GM23338 (cell line): ENCODE measurements at regions not wholly inside any gene's neighbourhood (a gene's known extent, or its start where the extent isn't known, plus 50 kb on each side); places are given as distances from the start of the nearest gene placed in this dataset.

Experiments
- ATAC-seq: fragments of 200-7000 bp; cut with Tn5 transposase; 3 replicates; pipeline ENCODE4 v1.9.1; 2020
- DNase-seq: peaks from one replicate; pipeline ENCODE4 v3.0.0-alpha.2; 2015; ENCODE audit warnings: low spot score
- H2AFZ ChIP-seq: fragments of 200-600 bp; sonication (generic); 2 replicates; pipeline ENCODE4 v1.8.0; 2016; ENCODE audit warnings: antibody characterized with exemption, mild to moderate bottlenecking, moderate library complexity
- H3F3A ChIP-seq: fragments of 200-600 bp; sonication (generic); replicated peaks from 2 replicates; pipeline ENCODE4 v1.8.0; 2017; ENCODE audit warnings: antibody characterized with exemption, mixed run types, low read depth
- H3K27ac ChIP-seq: fragments of 200-600 bp; sonication (generic); 2 replicates; pipeline ENCODE4 v1.6.1; 2016; ENCODE audit warnings: low read depth
- H3K27me3 ChIP-seq: fragments of 200-600 bp; sonication (generic); 2 replicates; pipeline ENCODE4 v1.8.0; 2016; ENCODE audit warnings: mild to moderate bottlenecking, mixed run types, moderate library complexity; ENCODE audit not compliant: insufficient read depth
- H3K36me3 ChIP-seq: fragments of 200-600 bp; sonication (generic); 2 replicates; pipeline ENCODE4 v1.8.0; 2016; ENCODE audit warnings: mild to moderate bottlenecking; ENCODE audit not compliant: insufficient read depth
- H3K4me1 ChIP-seq: fragments of 200-600 bp; sonication (generic); 2 replicates; pipeline ENCODE4 v1.8.0; 2016; ENCODE audit warnings: mild to moderate bottlenecking, moderate library complexity; ENCODE audit not compliant: insufficient read depth
- H3K4me2 ChIP-seq: fragments of 200-600 bp; sonication (generic); 2 replicates; pipeline ENCODE4 v1.7.1; 2017; ENCODE audit warnings: mixed run types
- H3K4me3 ChIP-seq: fragments of 200-600 bp; sonication (generic); 2 replicates; pipeline ENCODE4 v1.6.1; 2016; ENCODE audit warnings: mixed run types
- H3K79me2 ChIP-seq: fragments of 200-600 bp; sonication (generic); replicated peaks from 2 replicates; pipeline ENCODE4 v1.8.0; 2017; ENCODE audit warnings: mild to moderate bottlenecking; ENCODE audit not compliant: insufficient read depth
- H3K9me2 ChIP-seq: fragments of 200-600 bp; sonication (generic); 2 replicates; pipeline ENCODE4 v1.8.0; 2017; ENCODE audit not compliant: insufficient read depth
- H4K20me1 ChIP-seq: fragments of 200-600 bp; sonication (generic); replicated peaks from 2 replicates; pipeline ENCODE4 v1.8.0; 2017; ENCODE audit warnings: mild to moderate bottlenecking; ENCODE audit not compliant: insufficient read depth
- H3K27ac Mint-ChIP-seq: 2 replicates; pipeline ENCODE4 v1.8.0; 2020; ENCODE audit warnings: inconsistent platforms, mild to moderate bottlenecking, moderate library complexity, mixed read lengths
- H3K27me3 Mint-ChIP-seq: 3 replicates; pipeline ENCODE4 v1.8.0; 2022; ENCODE audit warnings: low read depth, mild to moderate bottlenecking, moderate library complexity, mixed read lengths, inconsistent platforms; ENCODE audit not compliant: insufficient read depth, poor library complexity
- H3K36me3 Mint-ChIP-seq: 3 replicates; pipeline ENCODE4 v1.8.0; 2021; ENCODE audit warnings: low read depth, mild to moderate bottlenecking, inconsistent platforms, moderate library complexity, mixed read lengths
- H3K4me1 Mint-ChIP-seq: 3 replicates; pipeline ENCODE4 v1.8.0; 2020; ENCODE audit warnings: mild to moderate bottlenecking, inconsistent platforms, mixed read lengths
- H3K4me3 Mint-ChIP-seq: 3 replicates; pipeline ENCODE4 v1.8.0; 2021; ENCODE audit warnings: moderate library complexity, mild to moderate bottlenecking, inconsistent platforms, mixed read lengths
- H3K9me3 Mint-ChIP-seq: 3 replicates; pipeline ENCODE4 v1.8.0; 2020; ENCODE audit warnings: moderate library complexity, mild to moderate bottlenecking, inconsistent platforms, mixed read lengths
- CREB1 ChIP-seq: fragments of 250-450 bp; sonication (Bioruptor Pico); IDR thresholded peaks from 2 replicates; pipeline ENCODE4 v1.5.0; 2020; ENCODE audit warnings: low read depth, mild to moderate bottlenecking, moderate library complexity
- EZH2 ChIP-seq: fragments of 200-600 bp; sonication (generic); IDR thresholded peaks from one replicate; pipeline ENCODE4 v1.8.0; 2017; ENCODE audit warnings: antibody characterized with exemption, mild to moderate bottlenecking, low read depth; ENCODE audit not compliant: unreplicated experiment
- EZH2phosphoT487 ChIP-seq: fragments of 200-600 bp; sonication (generic); IDR thresholded peaks from one replicate; pipeline ENCODE4 v1.8.1; 2018; ENCODE audit warnings: antibody characterized with exemption; ENCODE audit not compliant: unreplicated experiment
- JUNB ChIP-seq: IDR thresholded peaks from one replicate; pipeline ENCODE4 v1.6.1; 2016; ENCODE audit warnings: antibody characterized with exemption; ENCODE audit not compliant: unreplicated experiment
- NANOG ChIP-seq: IDR thresholded peaks from 2 replicates; pipeline ENCODE4 v1.6.1; 2016; ENCODE audit warnings: antibody characterized with exemption, borderline replicate concordance
- POLR2AphosphoS5 ChIP-seq: IDR thresholded peaks from 2 replicates; pipeline ENCODE4 v1.6.1; 2016; ENCODE audit warnings: antibody characterized with exemption, low read depth
- STAT1 ChIP-seq: IDR thresholded peaks from one replicate; pipeline ENCODE4 v1.6.1; 2016; ENCODE audit warnings: antibody characterized with exemption; ENCODE audit not compliant: unreplicated experiment
- ZNF114 ChIP-seq: fragments of 250-450 bp; sonication (Bioruptor Pico); IDR thresholded peaks from 2 replicates; pipeline ENCODE4 v1.5.0; 2020; ENCODE audit warnings: mild to moderate bottlenecking, moderate library complexity
- ZNF331 ChIP-seq: fragments of 250-450 bp; sonication (Bioruptor Pico); IDR thresholded peaks from 2 replicates; pipeline ENCODE4 v1.5.0; 2020; ENCODE audit warnings: low read depth, mild to moderate bottlenecking, moderate library complexity
- TF ChIP-seq, protein P1 (sequence below): fragments of 250-450 bp; sonication (Bioruptor Pico); IDR thresholded peaks from 2 replicates; pipeline ENCODE4 v1.5.0; 2020; ENCODE audit warnings: mild to moderate bottlenecking, moderate library complexity
- TF ChIP-seq, protein P2 (sequence below), 2 experiments: fragments of 200-600 bp in 1 of 2; sonication (generic) in 1 of 2; conservative IDR thresholded peaks; 2 replicates each; pipeline versions ENCODE4 v1.5.1 to v1.6.1; 2016 to 2017; ENCODE audit warnings: antibody characterized with exemption in 2 of 2, low read depth in 2 of 2, mild to moderate bottlenecking in 2 of 2, moderate library complexity in 1 of 2
- TF ChIP-seq, protein P3 (sequence below): IDR thresholded peaks from one replicate; pipeline ENCODE4 v1.6.1; 2018; ENCODE audit warnings: antibody characterized with exemption; ENCODE audit not compliant: unreplicated experiment
- TF ChIP-seq, protein P4 (sequence below): IDR thresholded peaks from 2 replicates; pipeline ENCODE4 v1.6.1; 2016; ENCODE audit warnings: antibody characterized with exemption

DNA sequence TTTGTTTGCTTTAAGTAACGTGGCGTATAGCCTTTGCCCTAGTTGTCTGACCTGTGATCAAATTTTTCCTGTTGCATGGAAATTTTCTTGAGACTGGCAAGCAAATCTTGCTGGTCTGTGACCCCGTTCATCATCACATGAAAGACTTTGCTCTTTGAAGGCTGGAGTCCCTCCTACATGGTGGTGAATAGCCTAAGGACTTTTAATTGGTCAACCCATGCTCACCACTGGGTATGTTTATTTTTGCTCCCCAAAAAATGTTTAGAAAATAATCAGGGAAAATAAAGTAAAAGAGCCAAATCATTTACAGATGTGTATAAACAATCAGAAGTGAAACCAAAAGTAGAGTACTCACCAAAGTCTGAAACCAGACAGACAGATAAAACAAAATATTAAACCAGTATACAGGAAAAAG, 1075.3 kb upstream of the ALCAM start (continued):
- TF ChIP-seq, protein P1, sequence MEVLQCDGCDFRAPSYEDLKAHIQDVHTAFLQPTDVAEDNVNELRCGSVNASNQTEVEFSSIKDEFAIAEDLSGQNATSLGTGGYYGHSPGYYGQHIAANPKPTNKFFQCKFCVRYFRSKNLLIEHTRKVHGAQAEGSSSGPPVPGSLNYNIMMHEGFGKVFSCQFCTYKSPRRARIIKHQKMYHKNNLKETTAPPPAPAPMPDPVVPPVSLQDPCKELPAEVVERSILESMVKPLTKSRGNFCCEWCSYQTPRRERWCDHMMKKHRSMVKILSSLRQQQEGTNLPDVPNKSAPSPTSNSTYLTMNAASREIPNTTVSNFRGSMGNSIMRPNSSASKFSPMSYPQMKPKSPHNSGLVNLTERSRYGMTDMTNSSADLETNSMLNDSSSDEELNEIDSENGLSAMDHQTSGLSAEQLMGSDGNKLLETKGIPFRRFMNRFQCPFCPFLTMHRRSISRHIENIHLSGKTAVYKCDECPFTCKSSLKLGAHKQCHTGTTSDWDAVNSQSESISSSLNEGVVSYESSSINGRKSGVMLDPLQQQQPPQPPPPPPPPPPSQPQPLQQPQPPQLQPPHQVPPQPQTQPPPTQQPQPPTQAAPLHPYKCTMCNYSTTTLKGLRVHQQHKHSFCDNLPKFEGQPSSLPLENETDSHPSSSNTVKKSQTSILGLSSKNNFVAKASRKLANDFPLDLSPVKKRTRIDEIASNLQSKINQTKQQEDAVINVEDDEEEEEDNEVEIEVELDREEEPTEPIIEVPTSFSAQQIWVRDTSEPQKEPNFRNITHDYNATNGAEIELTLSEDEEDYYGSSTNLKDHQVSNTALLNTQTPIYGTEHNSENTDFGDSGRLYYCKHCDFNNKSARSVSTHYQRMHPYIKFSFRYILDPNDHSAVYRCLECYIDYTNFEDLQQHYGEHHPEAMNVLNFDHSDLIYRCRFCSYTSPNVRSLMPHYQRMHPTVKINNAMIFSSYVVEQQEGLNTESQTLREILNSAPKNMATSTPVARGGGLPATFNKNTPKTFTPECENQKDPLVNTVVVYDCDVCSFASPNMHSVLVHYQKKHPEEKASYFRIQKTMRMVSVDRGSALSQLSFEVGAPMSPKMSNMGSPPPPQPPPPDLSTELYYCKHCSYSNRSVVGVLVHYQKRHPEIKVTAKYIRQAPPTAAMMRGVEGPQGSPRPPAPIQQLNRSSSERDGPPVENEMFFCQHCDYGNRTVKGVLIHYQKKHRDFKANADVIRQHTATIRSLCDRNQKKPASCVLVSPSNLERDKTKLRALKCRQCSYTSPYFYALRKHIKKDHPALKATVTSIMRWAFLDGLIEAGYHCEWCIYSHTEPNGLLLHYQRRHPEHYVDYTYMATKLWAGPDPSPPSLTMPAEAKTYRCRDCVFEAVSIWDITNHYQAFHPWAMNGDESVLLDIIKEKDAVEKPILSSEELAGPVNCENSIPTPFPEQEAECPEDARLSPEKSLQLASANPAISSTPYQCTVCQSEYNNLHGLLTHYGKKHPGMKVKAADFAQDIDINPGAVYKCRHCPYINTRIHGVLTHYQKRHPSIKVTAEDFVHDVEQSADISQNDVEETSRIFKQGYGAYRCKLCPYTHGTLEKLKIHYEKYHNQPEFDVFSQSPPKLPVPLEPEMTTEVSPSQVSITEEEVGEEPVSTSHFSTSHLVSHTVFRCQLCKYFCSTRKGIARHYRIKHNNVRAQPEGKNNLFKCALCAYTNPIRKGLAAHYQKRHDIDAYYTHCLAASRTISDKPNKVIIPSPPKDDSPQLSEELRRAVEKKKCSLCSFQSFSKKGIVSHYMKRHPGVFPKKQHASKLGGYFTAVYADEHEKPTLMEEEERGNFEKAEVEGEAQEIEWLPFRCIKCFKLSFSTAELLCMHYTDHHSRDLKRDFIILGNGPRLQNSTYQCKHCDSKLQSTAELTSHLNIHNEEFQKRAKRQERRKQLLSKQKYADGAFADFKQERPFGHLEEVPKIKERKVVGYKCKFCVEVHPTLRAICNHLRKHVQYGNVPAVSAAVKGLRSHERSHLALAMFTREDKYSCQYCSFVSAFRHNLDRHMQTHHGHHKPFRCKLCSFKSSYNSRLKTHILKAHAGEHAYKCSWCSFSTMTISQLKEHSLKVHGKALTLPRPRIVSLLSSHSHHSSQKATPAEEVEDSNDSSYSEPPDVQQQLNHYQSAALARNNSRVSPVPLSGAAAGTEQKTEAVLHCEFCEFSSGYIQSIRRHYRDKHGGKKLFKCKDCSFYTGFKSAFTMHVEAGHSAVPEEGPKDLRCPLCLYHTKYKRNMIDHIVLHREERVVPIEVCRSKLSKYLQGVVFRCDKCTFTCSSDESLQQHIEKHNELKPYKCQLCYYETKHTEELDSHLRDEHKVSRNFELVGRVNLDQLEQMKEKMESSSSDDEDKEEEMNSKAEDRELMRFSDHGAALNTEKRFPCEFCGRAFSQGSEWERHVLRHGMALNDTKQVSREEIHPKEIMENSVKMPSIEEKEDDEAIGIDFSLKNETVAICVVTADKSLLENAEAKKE = no peak
- TF ChIP-seq NANOG = no peak
- TF ChIP-seq EZH2phosphoT487 = no peak
- TF ChIP-seq, protein P2, sequence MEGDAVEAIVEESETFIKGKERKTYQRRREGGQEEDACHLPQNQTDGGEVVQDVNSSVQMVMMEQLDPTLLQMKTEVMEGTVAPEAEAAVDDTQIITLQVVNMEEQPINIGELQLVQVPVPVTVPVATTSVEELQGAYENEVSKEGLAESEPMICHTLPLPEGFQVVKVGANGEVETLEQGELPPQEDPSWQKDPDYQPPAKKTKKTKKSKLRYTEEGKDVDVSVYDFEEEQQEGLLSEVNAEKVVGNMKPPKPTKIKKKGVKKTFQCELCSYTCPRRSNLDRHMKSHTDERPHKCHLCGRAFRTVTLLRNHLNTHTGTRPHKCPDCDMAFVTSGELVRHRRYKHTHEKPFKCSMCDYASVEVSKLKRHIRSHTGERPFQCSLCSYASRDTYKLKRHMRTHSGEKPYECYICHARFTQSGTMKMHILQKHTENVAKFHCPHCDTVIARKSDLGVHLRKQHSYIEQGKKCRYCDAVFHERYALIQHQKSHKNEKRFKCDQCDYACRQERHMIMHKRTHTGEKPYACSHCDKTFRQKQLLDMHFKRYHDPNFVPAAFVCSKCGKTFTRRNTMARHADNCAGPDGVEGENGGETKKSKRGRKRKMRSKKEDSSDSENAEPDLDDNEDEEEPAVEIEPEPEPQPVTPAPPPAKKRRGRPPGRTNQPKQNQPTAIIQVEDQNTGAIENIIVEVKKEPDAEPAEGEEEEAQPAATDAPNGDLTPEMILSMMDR (conservative IDR thresholded peaks at IDR 0.05; ENCODE audit: low read depth in 2 of 2) = no peak
- TF ChIP-seq JUNB = no peak
- TF ChIP-seq STAT1 = no peak

DNA sequence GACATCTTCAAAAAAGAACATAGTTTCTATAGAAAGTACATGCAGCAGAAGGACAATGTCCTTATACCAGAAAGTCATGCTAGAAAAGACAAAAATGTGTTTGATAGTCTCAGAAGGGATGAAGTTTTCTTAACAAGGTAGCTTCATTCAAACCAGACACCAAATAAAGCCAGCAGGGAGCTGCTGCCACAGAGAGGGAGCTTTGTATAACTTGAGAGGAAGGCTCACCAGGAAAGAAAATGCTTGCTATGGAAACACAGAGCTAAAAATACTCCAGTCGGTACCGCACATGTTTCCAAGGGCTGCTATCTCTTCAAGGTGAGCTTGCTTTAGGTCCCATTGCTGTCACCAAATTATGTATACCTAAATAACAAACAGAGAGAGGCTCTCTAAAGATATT, 1074.8 kb upstream of the ALCAM start:
- no peak for DNase-seq
- Histone ChIP-seq H3K27ac (no peak overlapping the region), H3K79me2 (no peaks in the 10 kb centered on the region), H2AFZ (peak overlapping the region; percentile 44; the same call in 1 of the 2 replicates), H3K36me3 (no peaks in the 10 kb centered on the region), H3K4me3 (no peak overlapping the region), H3K4me2 (no peak overlapping the region), H3F3A (no peaks in the 10 kb centered on the region), H3K9me2 (no peaks in the 10 kb centered on the region), H3K27me3 (no peaks in the 10 kb centered on the region), H4K20me1 (no peaks in the 10 kb centered on the region), H3K4me1 (no peaks in the 10 kb centered on the region; the same call in 1 of the 2 replicates)
- Mint-ChIP-seq H3K36me3 (peaks cover 10% of the 10 kb centered on the region; the same call in 2 of the 3 replicates), H3K4me1 (peaks cover 7% of the 10 kb centered on the region), H3K9me3 (peaks cover 15% of the 10 kb centered on the region), H3K4me3 (no peak overlapping the region), H3K27me3 (peaks cover 4% of the 10 kb centered on the region), H3K27ac (no peak overlapping the region)
- ATAC-seq = no peak; the same call in 2 of the 3 replicates
- TF ChIP-seq NANOG = no peak
- no peak for TF ChIP-seq ZNF331 (CRISPR knock-in tag)
- no peak for TF ChIP-seq EZH2phosphoT487
- TF ChIP-seq ZNF114 (CRISPR knock-in tag) = no peak
- no peak for TF ChIP-seq EZH2
- no peak for TF ChIP-seq POLR2AphosphoS5
- TF ChIP-seq CREB1 (CRISPR knock-in tag) = no peak
- TF ChIP-seq JUNB = no peak
- TF ChIP-seq, protein P3, sequence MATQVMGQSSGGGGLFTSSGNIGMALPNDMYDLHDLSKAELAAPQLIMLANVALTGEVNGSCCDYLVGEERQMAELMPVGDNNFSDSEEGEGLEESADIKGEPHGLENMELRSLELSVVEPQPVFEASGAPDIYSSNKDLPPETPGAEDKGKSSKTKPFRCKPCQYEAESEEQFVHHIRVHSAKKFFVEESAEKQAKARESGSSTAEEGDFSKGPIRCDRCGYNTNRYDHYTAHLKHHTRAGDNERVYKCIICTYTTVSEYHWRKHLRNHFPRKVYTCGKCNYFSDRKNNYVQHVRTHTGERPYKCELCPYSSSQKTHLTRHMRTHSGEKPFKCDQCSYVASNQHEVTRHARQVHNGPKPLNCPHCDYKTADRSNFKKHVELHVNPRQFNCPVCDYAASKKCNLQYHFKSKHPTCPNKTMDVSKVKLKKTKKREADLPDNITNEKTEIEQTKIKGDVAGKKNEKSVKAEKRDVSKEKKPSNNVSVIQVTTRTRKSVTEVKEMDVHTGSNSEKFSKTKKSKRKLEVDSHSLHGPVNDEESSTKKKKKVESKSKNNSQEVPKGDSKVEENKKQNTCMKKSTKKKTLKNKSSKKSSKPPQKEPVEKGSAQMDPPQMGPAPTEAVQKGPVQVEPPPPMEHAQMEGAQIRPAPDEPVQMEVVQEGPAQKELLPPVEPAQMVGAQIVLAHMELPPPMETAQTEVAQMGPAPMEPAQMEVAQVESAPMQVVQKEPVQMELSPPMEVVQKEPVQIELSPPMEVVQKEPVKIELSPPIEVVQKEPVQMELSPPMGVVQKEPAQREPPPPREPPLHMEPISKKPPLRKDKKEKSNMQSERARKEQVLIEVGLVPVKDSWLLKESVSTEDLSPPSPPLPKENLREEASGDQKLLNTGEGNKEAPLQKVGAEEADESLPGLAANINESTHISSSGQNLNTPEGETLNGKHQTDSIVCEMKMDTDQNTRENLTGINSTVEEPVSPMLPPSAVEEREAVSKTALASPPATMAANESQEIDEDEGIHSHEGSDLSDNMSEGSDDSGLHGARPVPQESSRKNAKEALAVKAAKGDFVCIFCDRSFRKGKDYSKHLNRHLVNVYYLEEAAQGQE = no peak
- TF ChIP-seq STAT1 = no peak
- TF ChIP-seq, protein P4, sequence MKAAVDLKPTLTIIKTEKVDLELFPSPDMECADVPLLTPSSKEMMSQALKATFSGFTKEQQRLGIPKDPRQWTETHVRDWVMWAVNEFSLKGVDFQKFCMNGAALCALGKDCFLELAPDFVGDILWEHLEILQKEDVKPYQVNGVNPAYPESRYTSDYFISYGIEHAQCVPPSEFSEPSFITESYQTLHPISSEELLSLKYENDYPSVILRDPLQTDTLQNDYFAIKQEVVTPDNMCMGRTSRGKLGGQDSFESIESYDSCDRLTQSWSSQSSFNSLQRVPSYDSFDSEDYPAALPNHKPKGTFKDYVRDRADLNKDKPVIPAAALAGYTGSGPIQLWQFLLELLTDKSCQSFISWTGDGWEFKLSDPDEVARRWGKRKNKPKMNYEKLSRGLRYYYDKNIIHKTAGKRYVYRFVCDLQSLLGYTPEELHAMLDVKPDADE = no peak
